Stimulated activated CD4-positive, alpha-beta T cell treated with anti-CD3 and anti-CD28 coated beads, TNF-alpha, amount 100 ng/mL, for 4 hours (primary cell): ENCODE measurements at regions not wholly inside any gene's neighbourhood (a gene's known extent, or its start where the extent isn't known, plus 50 kb on each side); places are given as distances from the start of the nearest gene placed in this dataset.

Experiments
- DNase-seq, 3 experiments: peaks; one replicate each; pipeline ENCODE4 v3.0.0-alpha.2; 2020; ENCODE audit warnings: low read depth in 3 of 3

GRCh38 chr3:170752571-170753155, 117.3 kb downstream of the RPL22L1 start:
- no peak for DNase-seq

- DNase-seq, result no peak
These were observed 118.1 kb downstream of the RPL22L1 start for GRCh38 chr3:170751899-170752293.

GRCh38 chr3:170751083-170751898, 118.7 kb downstream of the RPL22L1 start:
- DNase-seq, result no peak

- DNase-seq, result no peak
These were observed 119.5 kb downstream of the RPL22L1 start for GRCh38 chr3:170750478-170750830.

GRCh38 chr3:170749765-170750477, 120.1 kb downstream of the RPL22L1 start:
- DNase-seq, result no peak

- DNase-seq, result no peak
These were observed 120.8 kb downstream of the RPL22L1 start for GRCh38 chr3:170749185-170749584.

- no peak for DNase-seq
These were observed 123.6 kb downstream of the RPL22L1 start for GRCh38 chr3:170746175-170746942.

GRCh38 chr3:170745211-170745718, 124.7 kb downstream of the RPL22L1 start:
- no peak for DNase-seq

- DNase-seq, result no peak
These were observed 128.1 kb downstream of the RPL22L1 start for GRCh38 chr3:170741756-170742529.

GRCh38 chr3:170740726-170741591, 129.0 kb downstream of the RPL22L1 start:
- DNase-seq, result no peak

GRCh38 chr3:170740285-170740684, 129.7 kb downstream of the RPL22L1 start:
- DNase-seq, result no peak

- no peak for DNase-seq
These were observed 130.6 kb downstream of the RPL22L1 start for GRCh38 chr3:170739410-170739809.

GRCh38 chr3:170738766-170739165, 131.2 kb downstream of the RPL22L1 start:
- no peak for DNase-seq

GRCh38 chr3:170737498-170738162, 132.4 kb downstream of the RPL22L1 start:
- DNase-seq, result no peak

GRCh38 chr3:170735821-170736220, 134.2 kb downstream of the RPL22L1 start:
- no peak for DNase-seq

- DNase-seq, result no peak
These were observed 135.3 kb downstream of the RPL22L1 start for GRCh38 chr3:170734735-170735065.

GRCh38 chr3:170734043-170734734, 135.8 kb downstream of the RPL22L1 start:
- DNase-seq, result no peak

- no peak for DNase-seq
These were observed 137.2 kb downstream of the RPL22L1 start for GRCh38 chr3:170732660-170733245.

GRCh38 chr3:170731281-170731680, 138.7 kb downstream of the RPL22L1 start:
- DNase-seq, result no peak
